Left ventricle myocardium superior (tissue), 1 donor: ENCODE measurements at regions not wholly inside any gene's neighbourhood (a gene's known extent, or its start where the extent isn't known, plus 50 kb on each side); places are given as distances from the start of the nearest gene placed in this dataset.
"Not testable (repeated sequence)": the region's sequence is repeated elsewhere in the genome, so short reads cannot be mapped to it uniquely, and the experiment has no call there.

ENCODE experiments used
- ATAC-seq: fragments of 200-7000 bp; cut with Tn5 transposase; one replicate; pipeline ENCODE4 v1.9.1; 2020; ENCODE audit warnings: mild to moderate bottlenecking, moderate library complexity
- DNase-seq: peaks from one replicate; pipeline ENCODE4 v3.0.0-alpha.2; 2020
- intact Hi-C: fragments of 100-400 bp; cut with micrococcal nuclease; formaldehyde crosslinking; loops from one replicate; pipeline ENCODE4 v1.11.0; 2022
- donor health status: DM: no; HTN: yes; CAD: no; lungs with severe emphysema.

DNA sequence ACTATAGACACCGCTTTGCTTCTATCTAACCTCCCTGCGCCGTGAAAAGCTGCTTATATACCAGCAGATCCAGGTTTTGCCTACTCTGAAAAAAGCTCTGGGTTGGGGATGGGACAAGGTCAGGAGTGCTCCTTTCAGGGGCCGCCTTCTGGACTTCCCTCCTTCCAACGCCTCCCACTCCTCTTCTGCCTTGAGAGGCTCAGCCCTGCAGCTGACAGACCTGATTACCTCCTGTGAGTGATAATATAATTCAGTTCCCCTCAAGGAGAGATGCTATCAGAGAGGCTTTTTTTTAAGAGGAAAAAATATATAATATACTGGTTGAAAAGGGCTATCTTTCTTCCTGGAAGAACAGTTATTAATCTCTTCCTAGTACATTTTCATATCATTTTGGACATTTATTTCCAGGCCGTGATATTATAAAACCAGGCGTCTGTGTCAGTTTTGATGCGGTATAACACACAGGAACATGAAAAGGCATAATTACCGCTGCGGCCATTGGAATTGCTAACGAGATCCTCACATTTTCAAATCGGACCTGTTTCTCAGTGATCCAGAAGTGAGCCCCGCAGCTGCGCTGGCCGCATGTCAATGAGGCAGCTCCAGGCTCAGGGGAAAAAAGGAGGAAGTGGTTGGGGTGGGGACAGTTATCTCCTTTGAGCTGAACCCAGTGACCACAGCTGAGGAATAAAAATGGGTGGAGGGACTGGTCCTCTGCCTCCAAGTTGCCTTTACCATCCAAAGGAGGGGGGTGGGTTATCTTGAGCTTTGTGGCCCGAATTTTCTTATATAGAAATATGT, 457.1 kb downstream of the TYW1 start:
- intact Hi-C loops, result no loop called here

GRCh38 chr7:67455508-67455907, 458.9 kb downstream of the TYW1 start:
- DNase-seq (no peak), ATAC-seq (no peak)
- intact Hi-C loops, result no loop called here

More for the DNA sequence above, 457.1 kb downstream of the TYW1 start:
- ATAC-seq, result no peak
- no peak for DNase-seq

DNA sequence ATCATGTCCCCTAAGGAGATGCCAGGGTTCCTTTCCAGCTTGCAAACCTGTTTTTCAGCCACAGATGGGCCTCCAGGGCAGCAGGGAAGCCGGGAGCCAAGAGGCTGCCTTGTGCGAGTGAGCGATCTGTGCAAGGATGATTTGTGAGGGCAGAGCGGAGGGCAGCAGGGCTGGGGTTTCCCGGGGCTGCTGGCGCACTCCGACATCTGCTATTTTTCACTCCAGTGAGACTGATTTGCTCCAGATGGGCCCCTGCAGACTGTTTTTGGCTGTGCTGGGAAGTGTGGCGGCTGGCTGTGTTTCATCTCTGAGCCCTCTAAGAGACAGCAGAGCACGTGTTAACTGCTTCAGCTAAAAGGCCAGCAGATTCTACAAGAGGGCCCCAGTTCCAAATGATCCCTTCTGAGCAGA, 466.2 kb downstream of the TYW1 start:
- DNase-seq, result peak; percentile 28
- ATAC-seq, result peak; percentile 64
- intact Hi-C loops, result no loop called here

GRCh38 chr7:67463316-67463715, 466.7 kb downstream of the TYW1 start:
- ATAC-seq (no peak), DNase-seq (no peak)
- intact Hi-C loops, result no loop called here

DNA sequence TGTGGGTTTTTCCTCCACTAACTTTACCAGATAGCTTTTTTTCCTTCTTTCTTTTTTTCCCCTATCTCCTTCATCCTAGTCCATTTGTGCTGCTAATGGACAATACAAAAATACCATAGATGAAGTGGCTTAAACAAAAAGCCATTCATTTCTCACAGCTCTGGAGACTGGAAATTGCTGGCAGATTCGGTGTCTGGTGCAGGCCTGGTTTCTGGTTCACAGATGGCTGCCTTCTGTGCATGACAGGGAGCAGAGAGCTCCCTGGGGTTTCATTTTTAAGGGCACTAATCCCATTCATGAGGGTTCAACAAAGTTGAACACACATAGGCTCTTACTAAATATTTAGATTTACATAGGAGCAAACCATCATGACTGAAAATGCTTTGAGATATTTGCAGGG, 467.4 kb downstream of the TYW1 start:
- intact Hi-C loops, result no loop called here
- DNase-seq (no peak), ATAC-seq (no peak)

GRCh38 chr7:67466109-67466508, 469.5 kb downstream of the TYW1 start:
- DNase-seq (no peak), ATAC-seq (no peak)
- intact Hi-C loops, result no loop called here

GRCh38 chr7:67470256-67470751, 473.7 kb downstream of the TYW1 start:
- peak; percentile 37 for DNase-seq
- ATAC-seq, result peak; percentile 55
- intact Hi-C loops, result no loop called here

- intact Hi-C loops, result no loop called here
- no peak for DNase-seq
- ATAC-seq, result no peak
Observed at GRCh38 chr7:67475293-67475692, 478.7 kb downstream of the TYW1 start.

DNA sequence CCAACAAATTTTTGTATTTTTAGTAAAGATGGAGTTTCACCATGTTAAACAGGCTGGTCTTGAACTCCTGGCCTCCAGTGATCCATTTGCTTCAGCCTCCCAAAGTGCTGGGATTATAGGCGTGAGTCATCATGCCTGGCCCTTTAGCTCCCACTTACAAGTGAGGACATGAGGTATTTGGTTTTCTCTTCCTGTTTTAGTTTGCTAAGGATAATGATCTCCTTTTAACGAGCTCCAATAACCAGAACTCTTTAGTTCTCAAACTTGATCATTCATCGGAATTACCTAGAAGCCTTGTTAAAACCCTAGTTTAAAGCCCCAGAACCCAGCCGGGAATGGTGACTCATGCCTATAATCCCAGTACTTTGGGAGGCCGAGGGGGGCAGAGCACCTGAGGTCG, 481.4 kb downstream of the TYW1 start:
- no peak for ATAC-seq
- intact Hi-C loops, result no loop called here
- DNase-seq, result no peak

GRCh38 chr7:67484244-67484751, 487.7 kb downstream of the TYW1 start:
- ATAC-seq (peak; percentile 64), DNase-seq (peak; percentile 30)
- intact Hi-C loops, result no loop called here

- no peak for ATAC-seq
- no peak for DNase-seq
- intact Hi-C loops, result no loop called here
Observed at GRCh38 chr7:67486401-67486800, 489.8 kb downstream of the TYW1 start.

DNA sequence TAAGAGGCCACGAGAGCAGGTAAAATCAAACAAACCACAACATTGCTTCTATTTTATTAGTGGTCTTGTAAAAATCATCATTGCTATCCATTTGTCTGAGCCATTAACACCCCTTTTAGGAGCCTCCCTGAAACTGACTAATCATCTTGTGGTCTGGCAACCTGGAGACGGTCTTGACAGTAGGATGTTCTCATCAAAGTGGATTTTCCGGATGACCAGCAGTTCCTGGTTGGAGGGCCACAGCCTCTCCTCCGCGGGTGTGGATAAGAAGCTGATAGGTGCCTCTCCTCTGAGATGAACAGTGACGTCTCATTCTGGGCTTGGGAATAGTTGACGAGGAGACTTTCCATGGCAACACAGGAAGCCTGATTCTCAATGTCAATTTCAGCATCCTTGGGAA, 490.7 kb downstream of the TYW1 start:
- intact Hi-C loops, result no loop called here
- DNase-seq (no peak), ATAC-seq (no peak)

DNA sequence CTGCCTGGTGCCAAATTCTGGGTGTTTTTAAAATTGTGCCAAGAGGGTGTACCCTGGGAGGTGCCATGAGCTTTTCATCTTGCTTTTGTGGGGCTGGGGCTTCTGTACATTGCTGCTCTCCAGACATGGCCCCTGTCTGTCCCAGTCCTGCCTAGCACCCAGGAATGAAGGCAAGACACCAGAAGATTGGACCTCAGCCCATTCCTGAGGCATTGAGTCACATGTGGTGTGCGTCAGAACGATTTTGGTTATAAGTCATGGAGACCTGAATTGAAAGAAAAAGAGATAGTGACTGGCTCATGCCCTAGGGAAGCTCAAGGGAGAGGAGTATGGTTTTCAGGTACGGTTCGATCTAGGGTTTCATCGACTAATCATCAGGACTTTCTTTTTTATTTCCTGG, 493.2 kb downstream of the TYW1 start:
- no peak for ATAC-seq
- no peak for DNase-seq
- intact Hi-C loops, result no loop called here

DNA sequence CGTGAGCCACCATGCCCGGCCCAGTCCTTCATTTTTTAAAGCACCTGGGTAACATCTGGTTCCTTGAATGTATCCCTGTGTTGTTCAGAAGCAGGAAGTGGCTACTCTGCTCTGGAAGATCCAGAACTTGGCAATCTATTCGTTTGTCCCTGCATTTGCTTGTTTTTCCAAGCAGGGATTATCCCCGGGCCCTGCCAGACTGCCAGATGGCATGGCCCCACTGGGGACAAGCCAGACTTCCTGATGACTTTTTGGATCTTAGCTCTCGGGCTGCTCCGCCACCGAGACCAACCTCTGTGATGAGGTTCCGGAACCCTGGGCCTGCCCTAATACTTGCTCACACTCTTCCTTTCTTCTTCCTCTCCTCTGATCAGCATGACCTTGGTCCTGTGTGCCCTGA, 496.7 kb downstream of the TYW1 start:
- intact Hi-C loops, result no loop called here
- ATAC-seq (no peak), DNase-seq (no peak)

DNA sequence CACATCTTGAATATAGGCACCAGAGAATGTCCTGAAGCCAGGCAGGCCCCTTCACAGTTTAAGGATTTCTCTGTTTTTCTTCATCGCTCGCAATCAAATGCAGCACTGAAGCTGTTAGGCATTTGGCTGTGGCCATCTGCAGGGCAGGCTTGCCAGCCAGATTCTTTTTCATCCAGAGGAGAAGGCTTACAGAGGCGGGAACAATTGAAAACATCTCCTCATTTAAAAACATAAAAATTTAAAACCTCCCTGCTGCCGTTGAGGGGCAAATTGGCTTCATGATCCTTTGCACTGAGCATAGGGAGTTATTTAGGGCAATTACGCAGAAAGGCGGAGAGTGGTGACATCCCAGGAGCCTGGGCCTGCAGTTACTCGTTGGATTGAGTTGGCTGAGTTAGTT, 500.0 kb downstream of the TYW1 start:
- intact Hi-C loops, result no loop called here
- no peak for DNase-seq
- ATAC-seq, result no peak

DNA sequence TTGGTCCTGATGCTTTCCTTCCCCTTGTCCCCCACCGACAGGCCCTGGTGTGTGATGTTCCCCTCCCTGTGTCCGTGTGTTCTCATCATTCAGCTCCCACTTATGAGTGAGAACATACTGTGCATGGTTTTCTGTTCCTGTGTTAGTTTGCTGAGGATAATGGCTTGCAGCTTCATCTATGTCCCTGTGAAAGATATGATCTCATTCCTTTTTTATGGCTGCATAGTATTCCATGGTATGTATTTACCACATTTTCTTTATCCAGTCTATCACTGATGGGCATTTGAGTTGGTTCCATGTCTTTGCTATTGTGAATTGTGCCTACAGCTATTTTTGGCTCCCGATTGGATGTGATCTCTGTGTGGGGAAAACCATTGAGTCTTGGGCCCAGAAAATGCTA, 501.3 kb downstream of the TYW1 start:
- ATAC-seq, DNase-seq, intact Hi-C loops: not testable (repeated sequence)

- ATAC-seq, result no peak
- DNase-seq, result no peak
- intact Hi-C loops, result no loop called here
Observed at GRCh38 chr7:67502929-67503328, 506.3 kb downstream of the TYW1 start.

- intact Hi-C loops, result no loop called here
- DNase-seq (no peak), ATAC-seq (no peak)
Observed at GRCh38 chr7:67505449-67505848, 508.8 kb downstream of the TYW1 start.

DNA sequence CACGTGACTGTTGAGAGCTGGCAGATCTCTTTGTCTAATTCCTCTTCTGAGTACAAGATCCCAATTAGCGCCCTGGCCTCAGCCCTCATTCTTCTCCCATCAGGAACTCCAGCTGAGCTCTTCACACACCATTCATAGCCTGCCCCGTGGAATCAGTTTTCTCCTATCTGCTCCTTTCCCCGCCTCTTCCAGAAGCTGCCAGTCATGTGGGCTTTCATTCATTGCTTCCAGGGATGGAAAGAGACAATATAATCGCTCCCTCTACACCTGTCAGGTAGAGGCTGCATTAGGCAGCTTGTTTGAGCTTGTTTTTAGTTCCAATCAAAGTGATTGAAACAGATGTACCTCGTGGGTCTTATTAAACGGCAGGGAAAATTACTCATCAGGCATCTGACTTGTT, 515.8 kb downstream of the TYW1 start:
- intact Hi-C loops, result no loop called here
- DNase-seq (no peak), ATAC-seq (no peak)

DNA sequence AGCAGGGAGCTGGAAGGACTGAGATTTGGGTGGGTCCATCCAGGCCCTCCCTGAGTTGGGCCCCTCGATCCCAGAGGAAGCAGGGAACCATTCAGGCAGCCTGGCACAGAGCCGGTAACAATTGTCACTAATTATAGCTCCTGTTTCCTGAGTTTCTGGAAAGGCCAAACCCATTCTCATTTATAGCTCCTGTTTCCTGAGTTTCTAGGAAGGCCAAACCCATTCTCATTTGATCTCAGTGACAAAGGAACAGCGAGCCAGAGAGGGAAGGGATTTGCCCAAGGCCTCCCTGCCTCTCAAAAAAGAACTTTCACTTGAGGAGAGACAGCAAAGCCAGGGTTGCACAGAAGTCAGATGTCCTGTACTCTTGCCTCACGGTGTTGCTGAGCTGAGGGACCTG, 521.9 kb downstream of the TYW1 start:
- peak; percentile 93 for ATAC-seq
- DNase-seq, result peak; percentile 45
- intact Hi-C loops, result no loop called here

DNA sequence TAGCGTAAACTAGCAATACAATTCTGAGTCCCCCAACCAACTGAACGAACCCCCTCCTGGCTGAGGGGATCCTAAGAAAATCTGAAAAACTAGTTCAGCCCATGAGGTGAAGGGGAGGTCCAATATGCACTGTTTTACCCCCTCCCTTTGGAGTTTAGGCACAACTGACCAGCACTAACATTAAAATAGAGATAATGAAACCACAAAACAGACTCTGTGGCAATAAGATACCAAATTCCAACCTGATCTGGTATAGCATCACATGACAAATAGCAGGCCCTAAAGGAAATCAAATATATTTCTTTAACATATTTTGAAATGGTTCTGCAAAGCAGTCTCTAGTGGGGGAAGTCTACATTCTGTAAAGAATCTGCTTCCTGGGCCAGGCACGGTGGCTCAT, 522.5 kb downstream of the TYW1 start:
- intact Hi-C loops, result no loop called here
- DNase-seq (no peak), ATAC-seq (no peak)
